K562 (cell line): ENCODE measurements at regions not wholly inside any gene's neighbourhood (a gene's known extent, or its start where the extent isn't known, plus 50 kb on each side); places are given as distances from the start of the nearest gene placed in this dataset.

Experiments used
- ATAC-seq: fragments of 200-7000 bp; cut with Tn5 transposase; 3 replicates; pipeline ENCODE4 v1.9.1; 2020; ENCODE audit warnings: moderate library complexity
- BruUV-seq: library from RNA; stranded (reverse); fragments of 400-500 nt; replicated peaks from 2 replicates; lab custom pipeline; 2021; lab: Mats Ljungman, UMichigan
- CTCF ChIA-PET: fragments of 300-600 bp; formaldehyde crosslinking; extraction: SDS; loops from one replicate; lab custom pipeline; 2021; ENCODE audit warnings: low intra/inter-chr PET ratio; lab: Yijun Ruan, JAX
- POLR2A ChIA-PET: fragments of 300-600, 350-650 bp; sonication (Branson Sonifier 250); formaldehyde crosslinking; extraction: SDS; loops from one replicate; lab custom pipeline; 2021; ENCODE audit warnings: antibody characterized with exemption, inconsistent platforms; lab: Yijun Ruan, JAX
- DNase-seq, 4 experiments: peaks; one replicate each; pipeline versions ENCODE4 v3.0.0 to v3.0.0-alpha.2; 2011 to 2018; ENCODE audit warnings: low spot score in 3 of 4, mixed read lengths in 3 of 4; ENCODE audit errors: extremely low read depth in 1 of 4
- FAIRE-seq: peaks from 2 replicates; lab custom pipeline; 2011; peaks lifted over from hg19 to GRCh38; lab: Jason Lieb, UNC
- H2AFZ ChIP-seq: 2 replicates; pipeline ENCODE4 v1.6.0; 2011; ENCODE audit warnings: low read depth, low read length, control low read depth, inconsistent platforms
- H3K27ac ChIP-seq: fragments of 200-600 bp; 3 replicates; pipeline ENCODE4 v1.8.0; 2011; ENCODE audit warnings: low read depth, mild to moderate bottlenecking, control low read depth, inconsistent platforms, low read length, moderate library complexity, mixed read lengths; ENCODE audit errors: extremely low read depth
- H3K27me3 ChIP-seq, 2 experiments: fragments of 300-600 bp in 1 of 2; 2 replicates in 1 of 2; 3 replicates in 1 of 2; pipeline versions ENCODE4 v1.6.0 to v1.8.0; 2011; ENCODE audit warnings: inconsistent platforms in 2 of 2, low read length in 2 of 2, mild to moderate bottlenecking in 1 of 2, mixed read lengths in 1 of 2, moderate library complexity in 1 of 2; ENCODE audit not compliant: control insufficient read depth in 2 of 2, insufficient read depth in 2 of 2
- H3K36me3 ChIP-seq: fragments of 300-600 bp; 3 replicates; pipeline ENCODE4 v1.8.0; 2011; ENCODE audit warnings: mild to moderate bottlenecking, low read length, inconsistent platforms; ENCODE audit not compliant: control insufficient read depth, insufficient read depth
- H3K4me1 ChIP-seq, 2 experiments: fragments of 200-600 bp in 1 of 2; replicated peaks in 1 of 2; 2 replicates in 1 of 2; 3 replicates in 1 of 2; pipeline versions ENCODE4 v1.5.1 to v1.8.0; 2011; ENCODE audit warnings: inconsistent platforms in 2 of 2, low read length in 2 of 2, mild to moderate bottlenecking in 1 of 2, mixed read lengths in 1 of 2, moderate library complexity in 1 of 2; ENCODE audit not compliant: control insufficient read depth in 2 of 2, insufficient read depth in 2 of 2
- H3K4me2 ChIP-seq: 2 replicates; pipeline ENCODE4 v1.6.1; 2011; ENCODE audit warnings: low read length, control low read depth, inconsistent platforms, mixed read lengths; ENCODE audit not compliant: insufficient read depth
- H3K4me3 ChIP-seq: fragments of 200-600 bp; sonication (generic), shearing (Covaris generic); 2 replicates; pipeline ENCODE4 v1.5.1; 2016; ENCODE audit warnings: control low read depth, inconsistent platforms
- H3K79me2 ChIP-seq: fragments of 200-600 bp; 3 replicates; pipeline ENCODE4 v1.8.0; 2011; ENCODE audit warnings: low read length, inconsistent platforms; ENCODE audit not compliant: control insufficient read depth, insufficient read depth
- H3K9ac ChIP-seq, 2 experiments: 2 replicates each; pipeline versions ENCODE4 v1.6.0 to v1.6.1; 2011; ENCODE audit warnings: low read depth in 2 of 2, low read length in 2 of 2, control low read depth in 1 of 2, inconsistent platforms in 1 of 2, mild to moderate bottlenecking in 1 of 2, mixed read lengths in 1 of 2; ENCODE audit not compliant: insufficient read depth in 1 of 2
- H3K9me1 ChIP-seq: one replicate; pipeline ENCODE4 v1.6.0; 2011; ENCODE audit warnings: inconsistent platforms, mild to moderate bottlenecking, low read length, moderate library complexity; ENCODE audit not compliant: control insufficient read depth, insufficient read depth
- H3K9me3 ChIP-seq: replicated peaks from 2 replicates; pipeline ENCODE4 v1.5.1; 2011; ENCODE audit warnings: low read depth, low read length, inconsistent platforms; ENCODE audit not compliant: control insufficient read depth, insufficient read depth
- H4K20me1 ChIP-seq: replicated peaks from 2 replicates; pipeline ENCODE4 v1.6.1; 2011; ENCODE audit warnings: low read length, inconsistent platforms, mixed read lengths; ENCODE audit not compliant: control insufficient read depth, insufficient read depth
- DACH1 ChIP-seq: fragments of 450-650 bp; IDR thresholded peaks from 2 replicates; pipeline ENCODE4 v1.6.1; 2018; ENCODE audit not compliant: partially characterized antibody
- GABPA ChIP-seq: fragments of 200-800 bp; sonication (Bioruptor generic); conservative IDR thresholded peaks from 2 replicates; pipeline ENCODE4 v1.6.1; 2016; ENCODE audit warnings: low read depth, missing genetic modification characterization, missing compliant biosample characterization
- SP2 ChIP-seq: IDR thresholded peaks from 2 replicates; pipeline ENCODE4 v1.6.1; 2011; ENCODE audit warnings: mild to moderate bottlenecking, low read depth, low read length, moderate library complexity; ENCODE audit not compliant: poor library complexity, severe bottlenecking; ENCODE audit errors: extremely low read depth
- STAT5A ChIP-seq: IDR thresholded peaks from 2 replicates; pipeline ENCODE4 v1.6.1; 2012; ENCODE audit warnings: low read length, inconsistent platforms, borderline replicate concordance
- SUPT5H ChIP-seq: fragments of 450-650 bp; IDR thresholded peaks from 2 replicates; pipeline ENCODE4 v1.6.1; 2016
- ZKSCAN3 ChIP-seq: fragments of 250-450 bp; sonication (Bioruptor Pico); IDR thresholded peaks from 2 replicates; pipeline ENCODE4 v1.4.0; 2020
- WGBS: fragments of 100-300 bp; shearing (Covaris generic); methylation state at CpG from one replicate; pipeline ENCODE4 v1.1.6; 2016; ENCODE audit warnings: low coverage, mixed read lengths; ENCODE audit not compliant: insufficient coverage; ENCODE audit errors: missing lambda C conversion rate; 5-methylcytosine and 5-hydroxymethylcytosine counted together
- in situ Hi-C: fragments of 300-500 bp; cut with MboI; formaldehyde crosslinking; loops from 4 replicates; pipeline ENCODE4 v1.15.0; 2018; ENCODE audit warnings: inconsistent platforms, mixed read lengths
- intact Hi-C: fragments of 100-400 bp; cut with micrococcal nuclease; formaldehyde crosslinking; loops from 2 replicates; pipeline ENCODE4 v1.14.2; 2022
- TF ChIP-seq, protein P1 (sequence below): fragments of 450-650 bp; formaldehyde crosslinking; IDR thresholded peaks from 2 replicates; pipeline ENCODE4 v1.4.0; 2020; ENCODE audit warnings: mild to moderate bottlenecking, moderate library complexity
- TF ChIP-seq, protein P2 (sequence below): IDR thresholded peaks from 3 replicates; pipeline ENCODE4 v1.6.1; 2011; ENCODE audit warnings: borderline replicate concordance, mild to moderate bottlenecking, moderate library complexity; ENCODE audit not compliant: insufficient read length; ENCODE audit errors: extremely low read depth

DNA sequence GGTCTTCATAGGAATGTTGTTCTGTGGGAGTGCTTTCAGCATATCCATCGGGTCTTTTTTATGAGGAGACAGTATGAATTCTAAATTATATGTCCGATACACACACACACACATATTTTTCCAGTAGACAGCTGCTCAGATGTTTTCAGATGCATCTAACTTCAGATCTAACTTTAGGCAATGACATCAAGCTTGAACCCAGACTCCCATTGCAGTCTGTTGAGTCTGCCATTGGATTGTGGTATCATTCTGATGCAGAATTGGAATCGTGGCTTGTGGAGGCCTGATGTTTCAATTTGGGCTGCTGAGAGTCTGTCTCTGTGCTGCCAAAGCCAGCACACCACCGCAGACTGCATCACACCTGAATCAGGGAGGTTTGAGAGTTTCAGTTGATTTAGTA is 376.4 kb downstream of the OSTF1 start:
- TF ChIP-seq SP2 (no peak), STAT5A (no peak), GABPA (tag) (no peak), DACH1 (no peak), SUPT5H (no peak), ZKSCAN3 (CRISPR knock-in tag) (no peak)
- TF ChIP-seq, protein P1, sequence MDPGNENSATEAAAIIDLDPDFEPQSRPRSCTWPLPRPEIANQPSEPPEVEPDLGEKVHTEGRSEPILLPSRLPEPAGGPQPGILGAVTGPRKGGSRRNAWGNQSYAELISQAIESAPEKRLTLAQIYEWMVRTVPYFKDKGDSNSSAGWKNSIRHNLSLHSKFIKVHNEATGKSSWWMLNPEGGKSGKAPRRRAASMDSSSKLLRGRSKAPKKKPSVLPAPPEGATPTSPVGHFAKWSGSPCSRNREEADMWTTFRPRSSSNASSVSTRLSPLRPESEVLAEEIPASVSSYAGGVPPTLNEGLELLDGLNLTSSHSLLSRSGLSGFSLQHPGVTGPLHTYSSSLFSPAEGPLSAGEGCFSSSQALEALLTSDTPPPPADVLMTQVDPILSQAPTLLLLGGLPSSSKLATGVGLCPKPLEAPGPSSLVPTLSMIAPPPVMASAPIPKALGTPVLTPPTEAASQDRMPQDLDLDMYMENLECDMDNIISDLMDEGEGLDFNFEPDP (CRISPR knock-in tag), result no peak
- TF ChIP-seq, protein P2, sequence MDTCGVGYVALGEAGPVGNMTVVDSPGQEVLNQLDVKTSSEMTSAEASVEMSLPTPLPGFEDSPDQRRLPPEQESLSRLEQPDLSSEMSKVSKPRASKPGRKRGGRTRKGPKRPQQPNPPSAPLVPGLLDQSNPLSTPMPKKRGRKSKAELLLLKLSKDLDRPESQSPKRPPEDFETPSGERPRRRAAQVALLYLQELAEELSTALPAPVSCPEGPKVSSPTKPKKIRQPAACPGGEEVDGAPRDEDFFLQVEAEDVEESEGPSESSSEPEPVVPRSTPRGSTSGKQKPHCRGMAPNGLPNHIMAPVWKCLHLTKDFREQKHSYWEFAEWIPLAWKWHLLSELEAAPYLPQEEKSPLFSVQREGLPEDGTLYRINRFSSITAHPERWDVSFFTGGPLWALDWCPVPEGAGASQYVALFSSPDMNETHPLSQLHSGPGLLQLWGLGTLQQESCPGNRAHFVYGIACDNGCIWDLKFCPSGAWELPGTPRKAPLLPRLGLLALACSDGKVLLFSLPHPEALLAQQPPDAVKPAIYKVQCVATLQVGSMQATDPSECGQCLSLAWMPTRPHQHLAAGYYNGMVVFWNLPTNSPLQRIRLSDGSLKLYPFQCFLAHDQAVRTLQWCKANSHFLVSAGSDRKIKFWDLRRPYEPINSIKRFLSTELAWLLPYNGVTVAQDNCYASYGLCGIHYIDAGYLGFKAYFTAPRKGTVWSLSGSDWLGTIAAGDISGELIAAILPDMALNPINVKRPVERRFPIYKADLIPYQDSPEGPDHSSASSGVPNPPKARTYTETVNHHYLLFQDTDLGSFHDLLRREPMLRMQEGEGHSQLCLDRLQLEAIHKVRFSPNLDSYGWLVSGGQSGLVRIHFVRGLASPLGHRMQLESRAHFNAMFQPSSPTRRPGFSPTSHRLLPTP, result no peak
- in situ Hi-C loops (no loop called here), intact Hi-C loops (no loop called here)
- H4K20me1 ChIP-seq, result no peaks in the 10 kb centered on the region
- no peak overlapping the region for H2AFZ ChIP-seq
- H3K36me3 ChIP-seq, result no peaks in the 10 kb centered on the region
- no peak overlapping the region for H3K4me2 ChIP-seq
- no peaks in the 10 kb centered on the region for H3K27me3 ChIP-seq
- no TSS peak for BruUV-seq
- DNase-seq, result no peak
- H3K27ac ChIP-seq, result no peak overlapping the region
- no peak for FAIRE-seq
- 0% methylated on average over 4 of the region's 4 CpGs for WGBS
- CTCF ChIA-PET, result no interaction called here
- POLR2A ChIA-PET, result no interaction called here
- no peaks in the 10 kb centered on the region for H3K9me3 ChIP-seq
- no peaks in the 10 kb centered on the region for H3K9me1 ChIP-seq
- ATAC-seq, result no peak
- no peak overlapping the region for H3K4me3 ChIP-seq
- no peaks in the 10 kb centered on the region for H3K4me1 ChIP-seq
- no peak overlapping the region for H3K9ac ChIP-seq
- H3K79me2 ChIP-seq, result no peaks in the 10 kb centered on the region
